ENCODE measurements at regions not wholly inside any gene's neighbourhood (a gene's known extent, or its start where the extent isn't known, plus 50 kb on each side); places are given as distances from the start of the nearest gene placed in this dataset.

DNA sequence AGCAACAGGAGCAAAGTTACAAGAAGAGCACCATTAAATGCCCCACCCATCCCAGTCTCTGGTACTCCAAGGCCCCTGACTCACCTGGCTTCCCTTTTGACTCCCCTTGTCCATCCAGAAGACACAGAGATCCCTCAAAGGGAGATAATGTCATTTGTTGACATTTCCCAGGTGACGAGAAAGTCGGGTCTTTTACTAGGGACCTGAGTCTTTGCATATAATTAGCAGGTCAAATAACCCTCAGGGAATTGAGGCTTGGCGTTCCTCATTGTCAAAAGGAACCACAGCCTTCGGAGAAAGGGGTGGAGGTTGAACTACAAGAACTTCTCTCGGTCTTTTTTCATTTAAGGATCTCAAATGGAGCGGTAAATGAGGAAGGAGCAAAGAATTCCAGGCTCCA lies 133.2 kb downstream of the PROX1 start:
- TF ChIP-seq ZNF223 (tag by site-specific recombination; IDR thresholded peaks at IDR 0.05) (no peak), ZNF624 (tag by site-specific recombination; IDR thresholded peaks at IDR 0.05) (no peak), ZNF146 (tag by site-specific recombination; IDR thresholded peaks at IDR 0.05) (no peak), CTCF (tag by site-specific recombination; IDR thresholded peaks at IDR 0.05) (no peak), ZNF501 (tag by site-specific recombination; IDR thresholded peaks at IDR 0.05) (no peak), ZNF423 (tag by site-specific recombination; IDR thresholded peaks at IDR 0.05) (no peak), ZSCAN18 (tag by site-specific recombination; IDR thresholded peaks at IDR 0.05) (no peak), ZSCAN16 (tag by site-specific recombination; IDR thresholded peaks at IDR 0.05) (no peak), ZNF114 (tag by site-specific recombination; IDR thresholded peaks at IDR 0.05) (no peak), SALL2 (tag by site-specific recombination; IDR thresholded peaks at IDR 0.05; ENCODE audit: borderline replicate concordance) (no peak), ZBTB44 (tag by site-specific recombination; IDR thresholded peaks at IDR 0.05) (no peak)
- TF ChIP-seq, protein P1, sequence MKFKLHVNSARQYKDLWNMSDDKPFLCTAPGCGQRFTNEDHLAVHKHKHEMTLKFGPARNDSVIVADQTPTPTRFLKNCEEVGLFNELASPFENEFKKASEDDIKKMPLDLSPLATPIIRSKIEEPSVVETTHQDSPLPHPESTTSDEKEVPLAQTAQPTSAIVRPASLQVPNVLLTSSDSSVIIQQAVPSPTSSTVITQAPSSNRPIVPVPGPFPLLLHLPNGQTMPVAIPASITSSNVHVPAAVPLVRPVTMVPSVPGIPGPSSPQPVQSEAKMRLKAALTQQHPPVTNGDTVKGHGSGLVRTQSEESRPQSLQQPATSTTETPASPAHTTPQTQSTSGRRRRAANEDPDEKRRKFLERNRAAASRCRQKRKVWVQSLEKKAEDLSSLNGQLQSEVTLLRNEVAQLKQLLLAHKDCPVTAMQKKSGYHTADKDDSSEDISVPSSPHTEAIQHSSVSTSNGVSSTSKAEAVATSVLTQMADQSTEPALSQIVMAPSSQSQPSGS (tag by site-specific recombination; IDR thresholded peaks at IDR 0.05; ENCODE audit: low read depth), result no peak
- TF ChIP-seq, protein P2, sequence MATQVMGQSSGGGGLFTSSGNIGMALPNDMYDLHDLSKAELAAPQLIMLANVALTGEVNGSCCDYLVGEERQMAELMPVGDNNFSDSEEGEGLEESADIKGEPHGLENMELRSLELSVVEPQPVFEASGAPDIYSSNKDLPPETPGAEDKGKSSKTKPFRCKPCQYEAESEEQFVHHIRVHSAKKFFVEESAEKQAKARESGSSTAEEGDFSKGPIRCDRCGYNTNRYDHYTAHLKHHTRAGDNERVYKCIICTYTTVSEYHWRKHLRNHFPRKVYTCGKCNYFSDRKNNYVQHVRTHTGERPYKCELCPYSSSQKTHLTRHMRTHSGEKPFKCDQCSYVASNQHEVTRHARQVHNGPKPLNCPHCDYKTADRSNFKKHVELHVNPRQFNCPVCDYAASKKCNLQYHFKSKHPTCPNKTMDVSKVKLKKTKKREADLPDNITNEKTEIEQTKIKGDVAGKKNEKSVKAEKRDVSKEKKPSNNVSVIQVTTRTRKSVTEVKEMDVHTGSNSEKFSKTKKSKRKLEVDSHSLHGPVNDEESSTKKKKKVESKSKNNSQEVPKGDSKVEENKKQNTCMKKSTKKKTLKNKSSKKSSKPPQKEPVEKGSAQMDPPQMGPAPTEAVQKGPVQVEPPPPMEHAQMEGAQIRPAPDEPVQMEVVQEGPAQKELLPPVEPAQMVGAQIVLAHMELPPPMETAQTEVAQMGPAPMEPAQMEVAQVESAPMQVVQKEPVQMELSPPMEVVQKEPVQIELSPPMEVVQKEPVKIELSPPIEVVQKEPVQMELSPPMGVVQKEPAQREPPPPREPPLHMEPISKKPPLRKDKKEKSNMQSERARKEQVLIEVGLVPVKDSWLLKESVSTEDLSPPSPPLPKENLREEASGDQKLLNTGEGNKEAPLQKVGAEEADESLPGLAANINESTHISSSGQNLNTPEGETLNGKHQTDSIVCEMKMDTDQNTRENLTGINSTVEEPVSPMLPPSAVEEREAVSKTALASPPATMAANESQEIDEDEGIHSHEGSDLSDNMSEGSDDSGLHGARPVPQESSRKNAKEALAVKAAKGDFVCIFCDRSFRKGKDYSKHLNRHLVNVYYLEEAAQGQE (tag by site-specific recombination; IDR thresholded peaks at IDR 0.05), result no peak

All from HEK293 (cell line).